Calu3 (cell line): ENCODE measurements at regions not wholly inside any gene's neighbourhood (a gene's known extent, or its start where the extent isn't known, plus 50 kb on each side); places are given as distances from the start of the nearest gene placed in this dataset.

Source experiments
- BruUV-seq: library from RNA; stranded (reverse); fragments of 400-500 nt; replicated peaks from 2 replicates; lab custom pipeline; 2021; lab: Mats Ljungman, UMichigan
- CTCF ChIA-PET: fragments of 300-600 bp; sonication (Branson Sonifier 250); formaldehyde crosslinking; loops from one replicate; lab custom pipeline; 2022; ENCODE audit warnings: antibody characterized with exemption; lab: Charles Lee
- DNase-seq: peaks from one replicate; pipeline ENCODE4 v3.0.0; 2022
- H3K27ac Mint-ChIP-seq: one replicate; pipeline ENCODE4 v1.8.0; 2022; ENCODE audit warnings: mixed read lengths; ENCODE audit not compliant: unreplicated experiment
- H3K27me3 Mint-ChIP-seq: one replicate; pipeline ENCODE4 v1.8.0; 2022; ENCODE audit warnings: mixed read lengths; ENCODE audit not compliant: unreplicated experiment
- H3K36me3 Mint-ChIP-seq: one replicate; pipeline ENCODE4 v1.8.0; 2022; ENCODE audit warnings: mild to moderate bottlenecking, moderate library complexity, mixed read lengths; ENCODE audit not compliant: insufficient read depth, unreplicated experiment
- H3K4me1 Mint-ChIP-seq: one replicate; pipeline ENCODE4 v1.8.0; 2022; ENCODE audit warnings: mild to moderate bottlenecking, low read depth, mixed read lengths; ENCODE audit not compliant: unreplicated experiment
- H3K4me3 Mint-ChIP-seq: one replicate; pipeline ENCODE4 v1.8.0; 2022; ENCODE audit warnings: mild to moderate bottlenecking, low read depth, moderate library complexity, mixed read lengths; ENCODE audit not compliant: unreplicated experiment
- H3K9me3 Mint-ChIP-seq: one replicate; pipeline ENCODE4 v1.8.0; 2022; ENCODE audit warnings: low read depth, mixed read lengths; ENCODE audit not compliant: unreplicated experiment
- CTCF ChIP-seq: fragments of 200-600 bp; IDR thresholded peaks from one replicate; pipeline ENCODE4 v1.8.0; 2022; ENCODE audit warnings: antibody characterized with exemption; ENCODE audit not compliant: unreplicated experiment
- intact Hi-C: fragments of 100-400 bp; cut with micrococcal nuclease; formaldehyde crosslinking; loops from one replicate; pipeline ENCODE4 v1.10.0; 2022; ENCODE audit not compliant: unreplicated experiment

GRCh38 chr6:63140692-63141318 lies 70.5 kb upstream of the FKBP1C start:
- H3K36me3 Mint-ChIP-seq = no peaks in the 10 kb centered on the region
- H3K9me3 Mint-ChIP-seq = peaks cover 9% of the 10 kb centered on the region
- no peak for TF ChIP-seq CTCF
- no peaks in the 10 kb centered on the region for H3K27me3 Mint-ChIP-seq
- CTCF ChIA-PET = no interaction called here
- H3K4me3 Mint-ChIP-seq = no peak overlapping the region
- DNase-seq = no peak
- BruUV-seq = no TSS peak
- no peak overlapping the region for H3K27ac Mint-ChIP-seq
- intact Hi-C loops = no loop called here
- H3K4me1 Mint-ChIP-seq = no peaks in the 10 kb centered on the region

GRCh38 chr6:63149730-63150129 lies 61.5 kb upstream of the FKBP1C start:
- CTCF ChIA-PET = no interaction called here
- no peak for DNase-seq
- no peaks in the 10 kb centered on the region for H3K27me3 Mint-ChIP-seq
- no peaks in the 10 kb centered on the region for H3K9me3 Mint-ChIP-seq
- H3K27ac Mint-ChIP-seq = no peak overlapping the region
- TF ChIP-seq CTCF = no peak
- BruUV-seq = no TSS peak
- H3K4me3 Mint-ChIP-seq = no peak overlapping the region
- no peaks in the 10 kb centered on the region for H3K36me3 Mint-ChIP-seq
- intact Hi-C loops = no loop called here
- H3K4me1 Mint-ChIP-seq = no peaks in the 10 kb centered on the region

GRCh38 chr6:63154535-63154934 lies 56.7 kb upstream of the FKBP1C start:
- no TSS peak for BruUV-seq
- H3K36me3 Mint-ChIP-seq = no peaks in the 10 kb centered on the region
- no peak for TF ChIP-seq CTCF
- CTCF ChIA-PET = no interaction called here
- H3K4me3 Mint-ChIP-seq = no peak overlapping the region
- no peak for DNase-seq
- intact Hi-C loops = no loop called here
- H3K4me1 Mint-ChIP-seq = no peaks in the 10 kb centered on the region
- no peak overlapping the region for H3K27ac Mint-ChIP-seq
- no peaks in the 10 kb centered on the region for H3K27me3 Mint-ChIP-seq
- H3K9me3 Mint-ChIP-seq = peaks cover 2% of the 10 kb centered on the region
